NT2/D1 (cell line): ENCODE measurements at regions not wholly inside any gene's neighbourhood (a gene's known extent, or its start where the extent isn't known, plus 50 kb on each side); places are given as distances from the start of the nearest gene placed in this dataset.
"Not testable (repeated sequence)": the region's sequence is repeated elsewhere in the genome, so short reads cannot be mapped to it uniquely, and the experiment has no call there.

ENCODE experiments used
- DNase-seq: peaks from one replicate; pipeline ENCODE4 v3.0.0-alpha.2; 2011; ENCODE audit warnings: low read depth, low spot score
- H3K27me3 ChIP-seq: 2 replicates; pipeline ENCODE4 v1.6.0; 2011; ENCODE audit warnings: mild to moderate bottlenecking; ENCODE audit not compliant: insufficient read length, insufficient read depth
- H3K36me3 ChIP-seq: 2 replicates; pipeline ENCODE4 v1.6.1; 2011; ENCODE audit warnings: mild to moderate bottlenecking, low read length, mixed read lengths; ENCODE audit not compliant: insufficient read depth, insufficient read length
- H3K4me1 ChIP-seq: 2 replicates; pipeline ENCODE4 v1.5.1; 2011; ENCODE audit not compliant: insufficient read depth, insufficient read length
- H3K4me3 ChIP-seq: 2 replicates; pipeline ENCODE4 v1.5.1; 2011; ENCODE audit warnings: low read depth; ENCODE audit not compliant: insufficient read length
- H3K9ac ChIP-seq: 2 replicates; pipeline ENCODE4 v1.6.0; 2011; ENCODE audit warnings: low read depth; ENCODE audit not compliant: insufficient read length
- H3K9me3 ChIP-seq: 2 replicates; pipeline ENCODE4 v1.5.1; 2011; ENCODE audit warnings: mild to moderate bottlenecking, low read length; ENCODE audit not compliant: insufficient read depth
- SUZ12 ChIP-seq: IDR thresholded peaks from 2 replicates; pipeline ENCODE4 v1.6.1; 2011; ENCODE audit not compliant: insufficient read length, insufficient read depth; ENCODE audit errors: extremely low read depth
- YY1 ChIP-seq: IDR thresholded peaks from 2 replicates; pipeline ENCODE4 v1.6.1; 2011; ENCODE audit not compliant: insufficient read length, insufficient read depth
- ZNF274 ChIP-seq: IDR thresholded peaks from 2 replicates; pipeline ENCODE4 v1.6.1; 2011; ENCODE audit warnings: mild to moderate bottlenecking, low read depth, low read length

GRCh38 chr22:48301908-48302307, 1525.8 kb downstream of the BRD1 start:
- peaks cover 2% of the 10 kb centered on the region for H3K4me1 ChIP-seq
- no peaks in the 10 kb centered on the region for H3K27me3 ChIP-seq
- no peaks in the 10 kb centered on the region for H3K9me3 ChIP-seq
- H3K36me3 ChIP-seq, result no peaks in the 10 kb centered on the region
- no peak for DNase-seq
- H3K9ac ChIP-seq, result no peak overlapping the region
- TF ChIP-seq SUZ12, result no peak
- no peak for TF ChIP-seq ZNF274
- no peak for TF ChIP-seq YY1
- H3K4me3 ChIP-seq, result no peak overlapping the region

- H3K4me3 ChIP-seq, result no peak overlapping the region
- H3K36me3 ChIP-seq, result no peaks in the 10 kb centered on the region
- peaks cover 2% of the 10 kb centered on the region for H3K4me1 ChIP-seq
- no peaks in the 10 kb centered on the region for H3K9me3 ChIP-seq
- DNase-seq, result no peak
- H3K27me3 ChIP-seq, result no peaks in the 10 kb centered on the region
- H3K9ac ChIP-seq, result no peak overlapping the region
- no peak for TF ChIP-seq ZNF274
- TF ChIP-seq YY1, result no peak
- TF ChIP-seq SUZ12, result no peak
These were observed 1526.3 kb downstream of the BRD1 start for GRCh38 chr22:48301421-48301820.

- H3K4me1 ChIP-seq, result peaks cover 2% of the 10 kb centered on the region
These were observed 1526.8 kb downstream of the BRD1 start for GRCh38 chr22:48300877-48301276.

GRCh38 chr22:48299801-48300200, 1527.9 kb downstream of the BRD1 start:
- Histone ChIP-seq H3K27me3 (no peaks in the 10 kb centered on the region), H3K36me3 (no peaks in the 10 kb centered on the region), H3K9me3 (no peaks in the 10 kb centered on the region), H3K9ac (no peak overlapping the region), H3K4me3 (no peak overlapping the region), H3K4me1 (peaks cover 2% of the 10 kb centered on the region)
- DNase-seq, result no peak
- TF ChIP-seq YY1 (no peak), SUZ12 (no peak), ZNF274 (no peak)

More at GRCh38 chr22:48300877-48301276, 1526.8 kb downstream of the BRD1 start:
- DNase-seq, result no peak
- Histone ChIP-seq H3K27me3 (no peaks in the 10 kb centered on the region), H3K36me3 (no peaks in the 10 kb centered on the region), H3K4me3 (no peak overlapping the region), H3K9ac (no peak overlapping the region), H3K9me3 (no peaks in the 10 kb centered on the region)
- TF ChIP-seq YY1 (no peak), SUZ12 (no peak), ZNF274 (no peak)

- DNase-seq, result no peak
- Histone ChIP-seq H3K27me3 (no peaks in the 10 kb centered on the region), H3K36me3 (no peaks in the 10 kb centered on the region), H3K4me3 (no peak overlapping the region), H3K4me1 (no peaks in the 10 kb centered on the region), H3K9me3 (no peaks in the 10 kb centered on the region), H3K9ac (no peak overlapping the region)
- TF ChIP-seq YY1 (no peak), ZNF274 (no peak), SUZ12 (no peak)
These were observed 1528.5 kb downstream of the BRD1 start for GRCh38 chr22:48299124-48299523.

- Histone ChIP-seq H3K27me3 (no peaks in the 10 kb centered on the region), H3K9me3 (no peaks in the 10 kb centered on the region), H3K36me3 (no peaks in the 10 kb centered on the region), H3K9ac (no peak overlapping the region), H3K4me1 (no peaks in the 10 kb centered on the region), H3K4me3 (no peak overlapping the region)
- DNase-seq, result no peak
- no peak for TF ChIP-seq SUZ12
- no peak for TF ChIP-seq ZNF274
- no peak for TF ChIP-seq YY1
These were observed 1530.4 kb downstream of the BRD1 start for GRCh38 chr22:48297296-48297695.

GRCh38 chr22:48289954-48290353, 1527.5 kb downstream of the TBC1D22A start:
- H3K9ac ChIP-seq, H3K4me3 ChIP-seq, DNase-seq, H3K4me1 ChIP-seq, H3K9me3 ChIP-seq, H3K36me3 ChIP-seq, H3K27me3 ChIP-seq: not testable (repeated sequence)

GRCh38 chr22:48288376-48288940, 1526.0 kb downstream of the TBC1D22A start:
- Histone ChIP-seq H3K9ac (no peak overlapping the region), H3K36me3 (no peaks in the 10 kb centered on the region), H3K4me3 (no peak overlapping the region), H3K27me3 (no peaks in the 10 kb centered on the region), H3K9me3 (no peaks in the 10 kb centered on the region), H3K4me1 (no peaks in the 10 kb centered on the region)
- no peak for DNase-seq
- TF ChIP-seq YY1 (no peak), SUZ12 (no peak), ZNF274 (no peak)
